ENCODE measurements at regions not wholly inside any gene's neighbourhood (a gene's known extent, or its start where the extent isn't known, plus 50 kb on each side); places are given as distances from the start of the nearest gene placed in this dataset.
A peak's percentile ranks its signal among the peaks of the same experiment; 100 is the strongest.
"Not testable (repeated sequence)": the region's sequence is repeated elsewhere in the genome, so short reads cannot be mapped to it uniquely, and the experiment has no call there.

GRCh38 chr6:115544765-115545671 is 515.7 kb downstream of the FRK start:
- Mint-ChIP-seq H3K27me3 (ENCODE audit: low read depth) (no peaks in the 10 kb centered on the region), H3K9me3 (peaks cover 5% of the 10 kb centered on the region), H3K27ac (ENCODE audit: unreplicated experiment) (no peak overlapping the region), H3K4me3 (no peak overlapping the region), H3K4me1 (no peaks in the 10 kb centered on the region), H3K36me3 (ENCODE audit: low read depth) (no peaks in the 10 kb centered on the region)
- TF ChIP-seq, protein P1, sequence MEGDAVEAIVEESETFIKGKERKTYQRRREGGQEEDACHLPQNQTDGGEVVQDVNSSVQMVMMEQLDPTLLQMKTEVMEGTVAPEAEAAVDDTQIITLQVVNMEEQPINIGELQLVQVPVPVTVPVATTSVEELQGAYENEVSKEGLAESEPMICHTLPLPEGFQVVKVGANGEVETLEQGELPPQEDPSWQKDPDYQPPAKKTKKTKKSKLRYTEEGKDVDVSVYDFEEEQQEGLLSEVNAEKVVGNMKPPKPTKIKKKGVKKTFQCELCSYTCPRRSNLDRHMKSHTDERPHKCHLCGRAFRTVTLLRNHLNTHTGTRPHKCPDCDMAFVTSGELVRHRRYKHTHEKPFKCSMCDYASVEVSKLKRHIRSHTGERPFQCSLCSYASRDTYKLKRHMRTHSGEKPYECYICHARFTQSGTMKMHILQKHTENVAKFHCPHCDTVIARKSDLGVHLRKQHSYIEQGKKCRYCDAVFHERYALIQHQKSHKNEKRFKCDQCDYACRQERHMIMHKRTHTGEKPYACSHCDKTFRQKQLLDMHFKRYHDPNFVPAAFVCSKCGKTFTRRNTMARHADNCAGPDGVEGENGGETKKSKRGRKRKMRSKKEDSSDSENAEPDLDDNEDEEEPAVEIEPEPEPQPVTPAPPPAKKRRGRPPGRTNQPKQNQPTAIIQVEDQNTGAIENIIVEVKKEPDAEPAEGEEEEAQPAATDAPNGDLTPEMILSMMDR (conservative IDR thresholded peaks at IDR 0.05): peak; percentile 56
- DNase-seq (ENCODE audit: low read depth, low spot score): peak; percentile 24

GRCh38 chr6:115540077-115540869 is 520.4 kb downstream of the FRK start:
- TF ChIP-seq, protein P1 (conservative IDR thresholded peaks at IDR 0.05): no peak
- Mint-ChIP-seq H3K4me1 (no peaks in the 10 kb centered on the region), H3K4me3 (no peak overlapping the region), H3K9me3 (no peaks in the 10 kb centered on the region), H3K27me3 (ENCODE audit: low read depth) (peaks cover 2% of the 10 kb centered on the region), H3K36me3 (ENCODE audit: low read depth) (no peaks in the 10 kb centered on the region), H3K27ac (ENCODE audit: unreplicated experiment) (no peak overlapping the region)
- DNase-seq (ENCODE audit: low read depth, low spot score): no peak

- no peaks in the 10 kb centered on the region for H3K36me3 Mint-ChIP-seq (ENCODE audit: low read depth)
- TF ChIP-seq, protein P1 (conservative IDR thresholded peaks at IDR 0.05): no peak
- no peaks in the 10 kb centered on the region for H3K9me3 Mint-ChIP-seq
- H3K4me3 Mint-ChIP-seq: no peak overlapping the region
- no peak overlapping the region for H3K27ac Mint-ChIP-seq (ENCODE audit: unreplicated experiment)
- H3K4me1 Mint-ChIP-seq: no peaks in the 10 kb centered on the region
- H3K27me3 Mint-ChIP-seq (ENCODE audit: low read depth): peaks cover 2% of the 10 kb centered on the region
- no peak for DNase-seq (ENCODE audit: low read depth, low spot score)
Measured at GRCh38 chr6:115539531-115539930, 521.2 kb downstream of the FRK start.

DNA sequence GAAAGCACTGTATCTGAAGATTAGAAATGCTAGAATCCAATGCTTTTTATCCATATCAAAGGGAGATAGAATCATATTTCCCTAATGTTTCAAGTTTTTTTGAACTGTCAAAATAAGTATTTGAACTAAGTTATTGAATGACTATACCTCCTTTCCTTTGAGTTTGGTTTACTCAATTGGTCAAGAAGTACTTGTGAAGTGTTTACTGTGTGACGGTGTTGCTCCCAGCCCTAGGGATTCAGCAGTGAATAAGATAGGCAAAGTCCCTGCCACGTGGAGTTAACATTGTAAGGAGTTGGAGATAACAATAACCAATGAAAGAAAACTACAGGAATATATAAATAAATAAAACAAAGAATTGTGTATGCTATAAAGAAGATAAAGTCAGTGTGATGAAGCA is 535.9 kb downstream of the FRK start:
- Mint-ChIP-seq H3K4me1 (no peaks in the 10 kb centered on the region), H3K9me3 (peaks cover 11% of the 10 kb centered on the region), H3K36me3 (ENCODE audit: low read depth) (no peaks in the 10 kb centered on the region), H3K27me3 (ENCODE audit: low read depth) (no peaks in the 10 kb centered on the region), H3K4me3 (no peak overlapping the region), H3K27ac (ENCODE audit: unreplicated experiment) (no peak overlapping the region)
- DNase-seq (ENCODE audit: low read depth, low spot score): no peak
- TF ChIP-seq, protein P1 (conservative IDR thresholded peaks at IDR 0.05): no peak

- not testable (repeated sequence) for H3K4me1 Mint-ChIP-seq; H3K27ac Mint-ChIP-seq (ENCODE audit: unreplicated experiment); DNase-seq (ENCODE audit: low read depth, low spot score); H3K27me3 Mint-ChIP-seq (ENCODE audit: low read depth); H3K4me3 Mint-ChIP-seq; H3K36me3 Mint-ChIP-seq (ENCODE audit: low read depth)
- peaks cover 14% of the 10 kb centered on the region for H3K9me3 Mint-ChIP-seq
Measured at GRCh38 chr6:115521747-115522146, 538.9 kb downstream of the FRK start.

All from neural crest cell (in vitro differentiated cells).